Hindlimb muscle (tissue), 1 donor: ENCODE measurements at regions not wholly inside any gene's neighbourhood (a gene's known extent, or its start where the extent isn't known, plus 50 kb on each side); places are given as distances from the start of the nearest gene placed in this dataset.

Experiments used
- DNase-seq: peaks from one replicate; pipeline ENCODE4 v3.0.0-alpha.2; 2013

DNA sequence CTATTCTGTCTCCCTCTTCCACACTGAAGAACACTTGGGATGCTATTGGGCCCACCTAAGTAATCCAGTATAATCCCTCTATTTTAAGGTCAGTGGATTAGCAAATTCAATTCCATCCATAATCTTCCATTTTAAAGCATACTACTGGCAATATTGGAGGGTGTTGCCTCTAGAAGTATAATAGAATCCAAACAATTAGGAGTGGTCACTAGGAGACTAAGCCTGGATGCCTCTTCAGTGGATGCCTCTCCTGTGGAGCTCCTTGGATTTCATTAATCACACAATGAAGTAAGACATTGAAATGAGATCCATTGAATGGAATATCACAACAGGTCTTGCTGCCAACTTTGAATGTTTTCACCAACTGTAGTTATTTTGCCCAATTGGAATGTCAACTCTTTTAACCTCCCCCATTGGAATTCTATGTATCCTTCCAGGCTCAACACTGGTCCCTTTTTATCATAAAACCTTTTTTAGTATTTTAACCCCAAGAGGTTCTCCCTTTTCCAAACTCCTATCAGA is 311.6 kb downstream of the PLK2 start:
- no peak for DNase-seq

DNA sequence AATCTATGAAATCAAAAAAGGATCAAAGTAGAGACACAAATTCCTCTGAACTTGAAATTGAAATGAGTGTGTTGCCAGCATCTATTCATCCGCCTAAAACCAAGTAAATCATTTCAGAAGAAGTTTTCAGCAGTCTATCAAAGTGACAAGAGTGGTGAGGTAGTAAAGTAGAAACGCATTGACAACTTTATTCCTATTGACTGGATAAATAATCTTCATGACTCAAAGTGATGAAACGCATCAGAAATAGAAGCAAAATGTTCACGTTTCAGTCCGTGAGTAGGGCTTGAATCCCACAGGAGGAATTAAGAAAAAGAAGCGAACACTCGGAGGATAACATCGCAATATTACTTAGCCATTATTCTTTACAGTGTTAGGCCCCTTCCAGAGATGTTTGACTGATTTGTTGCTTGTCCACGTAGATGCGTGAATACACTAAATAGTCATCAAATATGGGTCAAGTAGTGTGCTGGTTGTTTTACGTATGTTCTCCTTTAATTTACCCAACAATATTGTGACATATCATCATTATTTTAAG is 314.4 kb downstream of the PLK2 start:
- no peak for DNase-seq

DNA sequence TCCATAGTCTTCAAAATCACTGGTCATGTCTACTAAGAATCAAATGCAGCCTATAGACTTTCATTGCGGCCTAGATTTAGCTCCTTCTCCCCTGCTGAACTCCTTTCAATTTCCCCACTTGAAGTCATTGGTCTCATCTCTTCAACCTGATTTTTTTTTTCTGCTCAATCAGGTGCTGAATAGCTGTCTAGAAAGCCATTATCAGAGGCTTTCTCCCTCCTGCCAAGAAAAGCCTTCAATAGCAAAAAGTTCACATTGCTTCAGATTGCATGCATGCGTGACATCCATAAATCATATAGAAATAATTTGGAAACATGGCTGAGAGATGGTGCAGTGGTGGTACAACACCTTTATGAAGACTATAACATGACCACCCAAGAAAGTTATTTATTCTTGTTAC is 316.2 kb downstream of the PLK2 start:
- DNase-seq, result no peak

DNA sequence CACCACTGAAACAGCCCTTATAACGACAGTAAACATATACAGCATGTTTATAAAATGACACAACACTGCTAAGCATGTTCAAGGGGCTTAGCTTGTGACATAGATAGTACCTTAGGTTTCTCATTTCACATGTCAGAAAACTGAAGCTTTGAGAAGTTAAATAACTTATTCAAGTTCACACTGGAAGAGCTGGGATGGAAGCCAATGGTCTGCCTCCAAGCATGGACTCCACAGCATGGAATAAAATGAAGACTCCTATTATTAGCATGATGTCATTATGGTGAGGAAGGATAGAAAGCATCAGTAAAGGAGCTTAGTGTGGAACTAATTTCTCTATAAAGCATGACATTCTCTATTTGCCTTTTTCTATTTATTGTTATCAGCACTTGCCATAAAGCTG is 316.7 kb downstream of the PLK2 start:
- no peak for DNase-seq

DNA sequence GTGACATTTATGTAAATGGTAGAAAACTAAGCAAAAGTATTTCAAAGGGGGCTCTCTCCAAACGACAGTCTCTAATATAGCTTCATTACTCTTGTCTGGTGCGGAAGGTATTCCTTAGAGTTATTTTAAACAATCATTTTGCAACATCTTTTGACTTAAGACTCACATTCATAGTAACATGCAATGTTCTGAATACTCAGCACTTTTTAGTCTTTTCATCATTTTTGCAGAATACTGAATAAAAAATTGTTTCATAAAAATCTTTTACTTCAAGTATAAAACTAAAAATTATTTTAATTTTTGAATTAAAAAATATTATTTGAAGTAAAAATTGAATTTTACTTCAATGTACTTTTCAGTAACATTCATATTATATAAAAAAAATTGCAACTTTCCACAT is 321.1 kb downstream of the PLK2 start:
- no peak for DNase-seq

DNA sequence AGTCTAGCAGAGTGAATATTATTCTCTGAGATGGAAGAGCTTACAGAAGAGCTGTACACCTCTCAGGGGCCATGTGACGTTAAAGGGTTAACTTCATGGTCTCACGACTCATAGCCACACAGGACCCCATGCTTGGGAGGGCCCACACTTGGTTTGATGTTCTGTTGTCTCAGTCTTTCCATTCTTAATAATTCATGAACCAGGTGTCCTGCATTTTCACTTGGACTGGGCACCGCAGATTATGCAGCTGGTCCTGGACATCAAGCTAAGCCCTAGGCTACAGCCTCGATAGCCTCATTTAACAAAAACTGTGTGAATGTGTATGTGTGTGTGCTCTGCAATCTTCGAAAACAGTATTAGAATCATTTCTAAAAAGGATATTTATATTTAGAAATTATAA is 323.5 kb downstream of the PLK2 start:
- no peak for DNase-seq

DNA sequence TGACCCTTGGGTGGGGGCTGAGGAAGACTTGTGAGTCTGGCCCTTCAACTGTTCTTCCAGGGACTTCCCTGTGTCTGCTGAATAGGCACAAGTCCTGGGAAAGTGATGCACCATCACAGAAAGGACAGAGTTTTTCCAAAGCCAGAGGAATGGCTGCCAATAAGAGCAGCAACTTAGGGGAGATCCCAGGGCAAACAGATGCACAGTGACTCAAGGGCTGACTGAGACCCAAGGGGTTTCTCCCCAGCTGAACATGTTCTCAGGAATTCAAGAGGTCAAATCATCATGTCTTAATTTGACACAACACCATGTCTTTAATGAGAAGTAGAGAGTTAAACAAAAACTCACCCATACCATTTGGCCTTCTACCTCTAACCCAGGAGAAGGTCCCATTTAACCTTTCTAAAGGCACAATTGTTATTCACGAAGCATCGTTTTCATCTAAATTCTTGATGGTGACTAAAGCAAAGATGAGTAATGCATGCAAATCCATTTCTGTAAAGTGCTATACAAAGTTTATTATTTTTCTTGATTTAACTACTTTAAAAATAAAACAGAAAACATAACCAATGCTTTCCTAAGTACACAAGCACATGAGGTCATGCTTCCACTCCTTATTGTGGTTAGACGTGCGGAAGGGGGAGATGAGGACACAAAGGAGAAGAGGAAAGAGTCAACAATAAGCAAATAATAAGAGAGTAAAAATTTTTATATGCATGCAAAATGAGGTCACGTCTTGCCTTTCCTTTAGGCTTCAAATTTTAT is 324.1 kb downstream of the PLK2 start:
- DNase-seq, result no peak

DNA sequence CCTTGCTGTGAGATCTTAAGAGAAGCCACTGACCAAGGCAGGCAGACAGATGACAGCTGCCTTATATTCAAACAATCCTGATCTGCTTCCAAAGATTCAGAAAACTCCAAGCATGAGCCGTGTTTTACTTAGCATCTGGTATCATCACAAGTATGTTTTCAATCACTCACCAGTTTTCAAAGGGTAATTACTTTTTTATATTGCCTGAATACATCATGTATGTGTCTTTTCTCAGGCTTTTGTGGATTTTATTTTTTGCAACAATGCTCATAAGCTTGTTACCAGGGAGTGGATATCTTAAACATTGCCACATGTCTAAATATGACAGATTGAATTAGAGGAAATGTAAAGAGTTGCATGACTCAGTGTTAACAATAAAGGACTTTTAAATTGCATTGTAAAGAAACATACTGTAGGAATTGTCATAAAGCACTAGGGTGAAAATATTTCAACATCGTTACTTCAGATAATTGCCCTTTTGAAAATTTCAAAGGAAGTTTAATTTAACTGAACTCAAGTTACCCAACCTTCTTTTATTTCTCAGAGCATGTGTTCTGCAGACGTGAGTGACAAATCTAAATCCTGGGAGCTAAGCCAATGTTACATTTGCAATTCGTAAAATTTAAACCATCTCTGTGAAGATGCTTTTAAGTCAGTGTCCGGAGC is 326.1 kb downstream of the PLK2 start:
- no peak for DNase-seq

DNA sequence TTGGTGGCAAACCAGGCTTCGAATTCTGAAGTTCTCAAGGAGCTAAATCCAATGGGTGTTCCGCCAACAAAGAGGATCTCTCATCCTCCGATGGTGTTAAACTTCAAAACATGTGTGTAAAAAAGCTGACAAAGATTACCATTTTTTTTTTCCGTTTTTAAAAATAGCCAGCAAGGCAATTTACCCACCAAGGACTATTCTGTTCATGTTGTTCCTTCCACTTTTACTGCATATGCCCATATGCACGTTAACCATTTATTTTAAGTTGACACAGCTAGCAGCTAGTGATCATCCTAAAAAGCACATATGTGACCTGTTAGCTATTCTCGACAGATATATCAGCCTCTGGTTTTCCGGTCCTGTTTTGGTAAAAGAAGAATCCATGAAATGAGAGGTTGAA is 326.7 kb downstream of the PLK2 start:
- no peak for DNase-seq

DNA sequence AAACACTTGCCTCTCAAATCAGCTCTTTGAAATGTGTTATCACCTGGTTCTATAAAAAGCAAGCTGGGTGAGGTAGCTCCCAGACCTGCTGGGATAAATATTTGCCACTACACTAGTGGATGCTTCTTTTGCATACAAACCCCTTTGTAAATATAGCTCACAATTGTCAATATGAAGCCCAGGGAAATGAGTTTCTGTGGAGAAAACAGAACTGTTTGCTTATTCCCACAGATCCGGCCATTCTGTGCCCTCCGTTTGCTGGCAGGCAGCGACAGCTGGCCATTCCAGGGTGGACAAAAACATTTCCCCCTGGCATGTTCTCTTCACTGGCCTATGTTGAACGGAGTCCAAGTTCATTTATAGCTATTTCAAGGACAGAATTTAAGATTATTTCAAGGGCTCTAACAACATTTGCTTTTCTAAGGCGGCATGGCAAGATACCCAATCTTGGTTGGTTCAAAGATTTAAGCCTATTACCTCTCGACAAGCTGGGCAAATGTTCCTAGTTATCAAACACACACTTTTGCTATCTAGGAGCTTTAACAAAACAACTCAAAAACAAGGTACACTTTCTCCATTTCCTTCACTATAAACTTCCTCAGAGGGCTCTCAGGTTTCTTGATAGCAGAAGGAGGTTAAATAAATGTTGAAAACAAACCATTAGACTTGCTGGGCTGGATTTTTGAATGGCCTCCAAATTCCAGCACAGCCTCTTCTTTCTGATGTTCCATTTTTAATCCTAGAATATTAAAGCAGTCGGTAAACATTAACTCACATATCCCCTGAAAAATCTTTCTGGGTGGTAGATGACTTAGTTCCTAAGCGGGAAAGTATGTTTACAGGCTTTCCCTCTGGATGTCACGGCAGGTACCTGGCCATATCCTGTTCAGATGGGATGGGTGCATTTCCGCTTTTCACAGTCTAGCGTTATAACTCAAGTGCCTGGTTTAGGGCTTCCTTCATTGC is 332.3 kb downstream of the PLK2 start:
- DNase-seq, result no peak

DNA sequence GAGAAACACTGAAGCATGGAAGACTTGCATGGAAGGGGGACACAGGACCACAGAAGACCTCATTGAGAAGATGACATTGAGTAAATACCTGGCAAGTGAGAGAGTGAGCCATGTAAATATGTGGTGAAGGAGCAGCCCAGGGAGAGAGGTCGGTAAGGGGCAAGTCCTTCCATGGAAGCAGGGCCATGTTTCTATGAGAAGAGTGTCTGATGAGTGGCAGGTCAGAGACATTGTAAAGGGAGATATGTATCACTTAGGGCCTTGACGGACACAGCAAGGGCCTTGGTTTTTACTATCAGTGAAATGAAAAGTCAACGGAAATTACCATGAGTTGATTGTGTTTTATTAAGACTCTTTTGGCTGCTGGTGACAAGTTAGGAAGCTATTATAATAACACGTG is 336.4 kb downstream of the PLK2 start:
- DNase-seq, result no peak

DNA sequence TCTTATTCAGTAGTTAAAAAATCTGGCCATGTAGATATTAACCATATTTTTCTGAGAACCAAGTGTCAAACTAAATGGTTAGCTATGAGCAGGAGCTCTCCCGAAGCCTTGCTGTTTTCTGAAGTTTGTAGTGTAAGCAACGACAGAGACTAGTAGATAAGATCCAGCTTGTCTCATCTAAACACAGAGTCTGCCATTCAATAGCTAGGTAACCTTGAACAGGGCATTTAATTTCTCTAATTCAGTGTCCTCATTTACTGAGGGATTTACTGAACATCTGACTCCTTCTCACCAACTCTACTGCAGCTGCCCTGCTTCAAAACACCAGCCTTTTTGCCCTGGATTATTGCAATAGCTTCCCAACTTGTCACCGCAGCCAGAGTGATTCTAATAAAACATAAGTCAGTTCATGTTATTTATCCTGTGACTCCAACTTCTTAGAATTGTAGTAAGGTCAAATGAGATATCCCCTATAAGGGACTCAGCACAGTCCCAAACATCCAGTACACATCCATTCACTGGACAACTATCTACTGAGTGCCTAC is 337.0 kb downstream of the PLK2 start:
- no peak for DNase-seq

DNA sequence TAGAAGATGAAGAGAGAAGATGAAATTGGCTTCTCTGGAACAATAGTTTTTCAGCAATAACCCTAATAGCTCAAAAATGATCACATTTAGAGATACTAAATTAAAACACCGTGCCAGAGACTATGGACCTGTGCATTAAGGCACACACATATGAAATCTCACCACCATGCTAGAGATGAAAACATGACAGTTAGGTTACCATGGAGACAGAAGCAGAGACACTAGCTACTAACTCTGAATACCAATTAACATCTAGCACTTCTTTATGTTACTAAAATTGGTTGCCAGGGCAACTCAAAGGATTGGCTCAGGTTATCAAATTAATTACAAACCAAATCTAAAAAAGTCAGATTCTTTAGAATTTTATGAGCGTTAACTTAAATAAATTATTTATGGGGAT is 337.7 kb downstream of the PLK2 start:
- DNase-seq, result no peak

DNA sequence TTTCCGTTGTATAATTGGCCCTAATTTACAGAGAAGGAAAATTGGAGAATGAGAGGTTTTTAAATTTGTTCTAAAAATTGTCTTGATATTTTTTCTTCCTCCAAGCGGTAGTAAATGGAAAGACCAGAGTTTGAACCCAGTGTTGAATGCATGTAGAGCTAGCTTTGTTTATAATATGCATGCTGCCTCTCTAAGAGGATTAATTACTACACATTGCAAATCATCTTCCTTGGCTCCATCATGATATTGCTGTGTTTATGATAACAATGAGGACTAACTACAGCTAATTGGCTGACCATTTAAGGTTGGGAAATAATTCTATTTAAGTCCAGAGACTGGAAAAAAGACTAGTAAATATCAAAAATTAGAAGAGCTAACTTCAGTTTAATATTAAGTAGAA is 338.5 kb downstream of the PLK2 start:
- no peak for DNase-seq

DNA sequence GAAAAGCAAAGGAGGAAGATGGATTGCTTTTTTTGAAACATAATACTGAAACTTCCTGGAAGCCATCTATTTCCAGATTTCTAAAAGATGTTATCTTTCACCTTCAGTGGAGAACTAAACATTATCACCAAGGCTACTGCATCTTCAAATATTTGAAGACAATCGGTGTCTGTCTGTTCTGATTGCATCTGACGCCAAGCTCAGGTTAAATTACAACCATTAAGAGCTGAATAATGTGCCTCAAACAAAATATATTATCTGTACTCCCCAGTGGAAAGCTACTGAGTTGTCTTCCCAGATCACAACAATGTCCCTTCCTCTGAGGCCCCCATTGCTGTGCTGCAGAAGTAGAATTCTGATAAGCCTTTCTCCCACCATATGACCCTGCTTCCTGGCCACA is 342.3 kb downstream of the PLK2 start:
- no peak for DNase-seq

DNA sequence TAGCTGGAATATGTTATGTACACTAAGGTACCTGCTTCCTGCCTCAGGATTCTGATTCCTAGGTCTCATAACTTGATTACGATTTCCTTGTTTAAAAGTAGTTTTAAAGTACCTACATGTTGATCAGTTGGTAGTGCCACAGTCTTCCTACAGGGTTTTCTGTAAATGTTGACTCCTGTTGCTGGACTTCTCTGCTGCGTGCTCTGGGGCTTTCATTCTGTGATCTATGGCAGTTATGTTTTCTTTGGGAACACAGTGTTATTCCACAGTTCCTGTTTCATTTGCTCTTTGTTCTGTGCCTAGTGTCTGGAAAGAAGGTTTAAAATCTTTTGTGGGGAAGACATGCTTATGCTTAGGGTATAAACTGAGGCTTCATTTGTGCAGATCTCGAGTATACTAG is 343.5 kb downstream of the PLK2 start:
- no peak for DNase-seq

DNA sequence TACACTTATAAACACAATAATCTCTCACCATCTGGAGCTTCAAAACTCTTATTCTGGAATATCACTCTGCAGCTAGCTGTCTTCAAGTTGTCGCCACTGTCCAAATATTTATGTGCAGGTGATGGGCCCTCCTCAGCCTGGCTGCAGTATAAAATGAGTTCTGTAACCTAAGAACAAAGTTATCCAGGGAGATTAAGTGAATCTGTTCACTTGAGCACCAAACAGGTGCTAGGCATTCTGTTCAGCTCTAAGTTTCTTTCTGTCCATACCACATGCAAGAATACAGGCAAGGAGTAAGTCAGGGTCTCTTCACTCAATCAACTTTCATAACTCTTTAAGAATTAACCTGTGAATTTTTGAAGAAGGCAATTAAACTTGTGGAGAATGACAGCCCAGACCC is 344.1 kb downstream of the PLK2 start:
- no peak for DNase-seq

DNA sequence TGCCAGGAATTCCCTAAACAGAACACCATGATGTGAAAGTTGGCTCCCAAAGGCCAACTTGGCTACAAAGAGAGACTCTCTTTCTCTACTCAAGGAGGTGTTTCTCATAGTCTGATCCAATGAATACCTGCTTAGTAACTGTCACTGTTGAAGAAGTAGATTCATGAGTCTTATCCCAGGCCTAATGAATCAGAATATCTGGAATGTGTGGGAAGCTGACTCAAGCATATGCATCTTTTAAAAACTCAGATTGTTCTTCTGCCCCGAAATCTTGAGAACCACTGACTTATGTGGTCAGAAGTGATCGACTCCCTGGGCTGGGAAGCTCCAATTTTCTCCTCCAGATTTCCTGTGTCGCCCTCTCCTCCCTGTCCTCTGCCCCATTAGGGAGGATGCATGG is 345.6 kb downstream of the PLK2 start:
- no peak for DNase-seq

DNA sequence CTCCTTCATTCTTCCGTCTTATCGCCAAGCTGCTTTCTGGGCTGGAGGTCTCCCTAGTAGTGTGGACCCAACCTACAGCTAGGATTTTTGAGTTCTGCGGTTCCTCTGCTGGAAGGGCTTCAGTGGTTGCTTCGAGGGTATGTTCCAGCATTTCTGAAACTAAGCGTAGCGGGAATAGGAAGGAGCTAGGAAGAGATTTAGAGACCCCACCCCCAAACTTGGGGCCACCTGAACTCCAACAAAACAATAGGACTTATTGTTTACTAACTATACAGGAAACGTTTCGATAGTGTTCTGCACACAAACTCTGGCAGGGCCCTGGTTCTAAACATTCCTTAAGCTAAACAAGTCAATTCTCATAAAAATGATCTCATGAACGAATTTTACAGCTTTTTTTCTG is 346.7 kb downstream of the PLK2 start:
- no peak for DNase-seq

DNA sequence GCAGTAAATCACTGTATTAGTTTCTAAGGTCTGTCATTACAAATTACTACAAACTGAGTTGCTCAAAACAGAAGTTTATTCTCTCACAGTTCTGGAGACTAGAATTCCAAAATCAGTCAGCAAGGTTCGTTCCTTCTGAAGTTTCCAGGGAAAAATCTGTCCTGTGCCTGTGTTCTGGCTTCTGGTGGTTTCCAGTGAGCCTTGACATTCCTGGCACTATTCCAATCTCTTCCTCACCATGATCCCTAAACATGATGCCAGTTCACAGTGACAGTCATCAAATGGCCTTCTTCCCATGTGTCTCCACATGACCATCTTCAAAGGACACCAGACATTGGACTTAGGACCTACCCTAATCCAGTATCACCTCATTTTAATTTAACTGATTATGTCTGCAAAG is 351.4 kb downstream of the PLK2 start:
- no peak for DNase-seq

DNA sequence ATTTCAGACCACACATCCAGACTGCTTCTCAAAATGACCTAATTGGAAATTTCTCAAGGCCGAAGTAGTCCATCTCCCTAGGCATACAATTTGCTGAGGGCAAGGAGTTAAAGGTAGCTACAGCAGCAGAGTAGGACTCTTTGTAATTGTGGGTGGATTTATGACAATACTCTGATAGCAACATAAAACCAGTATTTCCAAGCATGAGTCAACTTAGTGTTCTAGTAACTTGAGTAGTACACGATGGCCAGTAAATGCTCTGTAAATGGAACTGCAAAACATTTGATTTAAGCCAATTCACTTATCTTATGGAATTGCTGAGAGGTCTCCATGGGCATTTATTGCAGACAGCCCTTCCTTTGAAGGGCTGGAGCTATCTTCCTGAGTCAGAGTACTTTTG is 352.2 kb downstream of the PLK2 start:
- DNase-seq, result no peak

DNA sequence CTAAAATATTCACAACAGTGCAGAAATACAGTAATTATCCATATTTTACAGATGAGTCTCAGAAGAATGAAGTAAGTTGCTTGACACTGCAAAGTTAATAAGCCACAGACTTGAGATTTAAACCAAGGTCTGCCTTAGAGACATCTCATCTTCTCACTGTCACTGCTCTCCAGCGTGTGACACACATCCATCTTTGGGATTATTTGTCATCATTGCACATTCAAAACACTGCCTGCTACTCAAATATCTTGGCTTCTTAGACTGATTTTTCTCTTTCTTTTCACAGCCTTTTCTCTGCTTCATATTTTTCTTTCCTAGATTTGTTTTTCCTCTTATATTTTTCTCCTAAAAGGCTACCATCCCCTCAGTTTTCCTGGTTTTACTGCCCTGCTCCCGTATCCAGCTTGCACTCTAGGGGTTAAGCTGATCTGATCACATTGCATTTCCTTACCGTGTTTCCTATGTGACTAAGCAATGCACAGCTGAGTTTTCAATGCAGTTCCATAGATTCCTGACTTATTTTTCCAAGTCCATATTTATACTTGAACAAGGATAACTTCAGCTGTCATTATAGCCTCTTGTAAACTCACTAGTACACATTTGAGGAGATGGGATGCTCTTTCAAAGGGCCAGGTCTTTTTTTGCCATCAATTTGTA is 353.0 kb downstream of the PLK2 start:
- no peak for DNase-seq
